ENCODE measurements at regions not wholly inside any gene's neighbourhood (a gene's known extent, or its start where the extent isn't known, plus 50 kb on each side); places are given as distances from the start of the nearest gene placed in this dataset.
"Not testable (repeated sequence)": the region's sequence is repeated elsewhere in the genome, so short reads cannot be mapped to it uniquely, and the experiment has no call there.

GRCh38 chr2:56025469-56026193 lies 102.0 kb upstream of the EFEMP1 start:
- no peak for DNase-seq

DNA sequence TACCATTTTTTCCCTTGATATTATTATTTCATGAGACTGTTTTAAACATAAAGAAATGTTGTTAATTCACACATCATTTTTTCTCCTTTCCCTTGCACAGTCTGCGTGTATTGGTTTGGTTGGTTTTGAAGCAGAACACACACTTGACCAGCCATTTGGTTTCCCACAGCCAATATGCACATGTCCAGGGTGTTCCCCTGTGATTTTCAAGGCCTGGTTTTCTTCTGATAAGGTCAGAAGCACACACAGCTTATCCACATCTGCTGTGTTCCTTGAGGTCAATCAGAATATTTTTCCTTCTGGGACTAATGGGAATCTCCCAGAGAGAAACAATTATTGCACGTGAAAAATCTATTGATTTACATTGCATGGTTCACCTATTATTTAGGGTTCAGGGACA lies 103.2 kb upstream of the EFEMP1 start:
- no peak for DNase-seq

- no peak for DNase-seq
Measured at GRCh38 chr2:56030062-56030461, 106.5 kb upstream of the EFEMP1 start.

- DNase-seq, result no peak
Measured at GRCh38 chr2:56030901-56031300, 107.3 kb upstream of the EFEMP1 start.

DNA sequence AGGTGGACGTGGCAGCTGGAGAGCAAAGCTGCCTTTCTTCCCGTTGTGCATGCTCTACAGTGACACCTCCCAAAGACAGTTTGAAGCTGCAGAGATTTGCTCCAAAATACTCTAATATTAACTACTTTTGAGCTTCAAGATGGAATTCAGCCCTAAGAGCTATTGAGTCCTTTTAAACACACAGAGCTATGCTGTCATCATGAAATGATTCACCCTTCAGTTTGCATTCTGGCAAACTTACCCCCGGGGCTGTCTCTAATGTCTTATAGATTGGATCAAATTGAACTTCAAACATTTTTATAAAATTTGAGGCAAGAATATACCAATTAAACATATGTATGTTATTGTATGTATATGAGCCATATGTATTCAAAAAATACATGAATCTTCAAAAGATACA lies 110.7 kb upstream of the EFEMP1 start:
- DNase-seq, result no peak

DNA sequence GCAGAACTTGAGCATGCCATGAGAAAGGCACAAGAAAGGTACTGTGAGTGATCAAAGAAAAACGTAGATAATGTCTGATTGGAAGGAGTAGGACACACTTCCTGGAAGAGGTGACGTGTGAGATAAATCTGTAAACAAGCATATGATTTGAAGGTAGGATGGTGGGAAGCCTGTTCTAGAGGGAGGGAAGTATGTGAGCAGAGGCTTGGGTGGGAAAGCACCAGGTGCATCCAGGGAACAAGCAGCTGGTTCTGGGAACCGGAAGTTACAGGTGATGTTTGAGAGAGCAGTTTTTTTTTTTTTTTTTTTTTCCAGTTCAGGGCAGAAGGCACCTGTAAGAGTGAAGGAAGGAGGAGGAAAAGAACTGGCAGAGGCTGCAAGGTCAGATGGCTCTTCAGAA lies 116.6 kb upstream of the EFEMP1 start:
- no peak for DNase-seq

GRCh38 chr2:56040834-56041233 lies 117.3 kb upstream of the EFEMP1 start:
- no peak for DNase-seq

DNA sequence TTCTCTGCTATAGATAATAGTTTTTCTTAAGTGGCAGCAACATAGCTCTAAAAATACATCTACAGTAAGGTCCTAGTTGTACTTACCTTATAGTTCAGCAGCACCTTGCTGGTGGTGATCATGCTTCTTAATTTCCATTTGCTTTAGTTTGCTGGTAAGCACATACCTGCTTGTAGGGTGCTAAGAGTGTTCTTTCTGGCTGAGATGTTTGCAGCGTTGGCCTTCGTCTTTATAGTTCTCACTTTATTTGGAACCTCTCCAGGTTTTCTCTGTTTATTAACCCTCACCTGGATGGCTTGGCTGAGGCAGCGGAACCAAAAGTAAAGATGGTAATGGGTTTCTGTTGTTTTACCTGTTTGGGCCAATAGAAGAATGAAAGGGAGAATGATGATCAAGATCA lies 123.6 kb upstream of the EFEMP1 start:
- DNase-seq, result no peak

GRCh38 chr2:56049233-56049845 lies 125.8 kb upstream of the EFEMP1 start:
- DNase-seq, result no peak

- no peak for DNase-seq
Measured at GRCh38 chr2:56053679-56054078, 130.1 kb upstream of the EFEMP1 start.

DNA sequence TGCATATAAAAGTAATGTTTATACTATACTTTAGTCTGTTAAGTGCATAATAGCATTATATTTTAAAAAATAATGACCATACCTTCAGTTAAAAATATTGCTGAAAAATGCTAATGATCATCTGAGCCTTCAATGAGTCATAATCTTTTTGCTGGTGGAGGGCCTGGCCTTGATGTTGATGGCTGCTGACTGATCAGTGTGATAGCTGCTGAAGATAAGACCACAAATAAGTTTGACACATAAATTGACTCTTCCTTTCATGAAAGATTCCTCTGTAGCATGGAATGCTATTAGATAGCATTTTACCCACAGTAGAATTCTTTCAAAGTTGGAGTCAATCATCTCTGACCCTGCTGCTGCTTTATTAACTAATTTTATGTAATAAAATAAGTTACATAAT lies 128.4 kb upstream of the CCDC85A start:
- DNase-seq, result no peak

GRCh38 chr2:56061327-56061726 lies 122.5 kb upstream of the CCDC85A start:
- not testable (repeated sequence) for DNase-seq

DNA sequence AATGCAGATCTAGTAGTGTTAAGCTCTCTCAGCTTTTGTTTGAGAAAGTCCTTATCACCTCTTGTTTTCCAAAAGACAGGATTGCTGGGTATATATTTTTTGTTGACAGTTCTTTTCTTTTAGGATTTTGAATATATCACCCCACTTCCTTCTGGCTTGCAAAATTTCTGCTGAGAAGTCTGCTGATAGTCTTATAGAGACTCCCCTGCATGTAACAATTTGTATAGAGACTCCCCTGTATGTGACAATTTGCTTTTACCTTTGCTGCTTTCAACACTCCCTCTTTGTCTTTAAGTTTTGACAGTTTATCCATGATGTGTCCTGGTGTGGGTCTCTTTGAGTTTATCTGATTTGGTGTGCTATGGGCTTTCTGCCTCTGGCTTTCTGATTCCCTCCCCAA lies 115.0 kb upstream of the CCDC85A start:
- DNase-seq, result no peak

GRCh38 chr2:56077359-56077915 lies 106.4 kb upstream of the CCDC85A start:
- DNase-seq, result peak; percentile 8

DNA sequence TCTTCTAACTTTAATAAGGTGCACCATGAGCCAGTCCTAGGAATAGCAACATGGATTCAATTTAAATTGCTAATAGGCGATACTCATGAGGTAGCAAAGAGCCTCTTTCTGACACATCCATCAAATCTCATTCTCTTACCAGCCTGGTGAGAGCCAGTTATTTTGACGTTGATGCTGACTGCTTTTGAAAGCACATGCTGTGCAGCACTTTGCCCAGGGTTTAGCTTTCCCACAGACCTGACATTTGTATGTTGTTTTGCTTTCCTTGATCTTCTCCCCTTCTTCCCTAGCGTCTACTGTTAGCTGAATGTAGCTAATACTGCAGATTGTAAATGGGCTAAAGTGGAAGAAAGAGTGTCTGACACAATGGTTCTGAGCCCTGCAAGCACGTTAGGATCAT lies 101.1 kb upstream of the CCDC85A start:
- DNase-seq, result no peak

DNA sequence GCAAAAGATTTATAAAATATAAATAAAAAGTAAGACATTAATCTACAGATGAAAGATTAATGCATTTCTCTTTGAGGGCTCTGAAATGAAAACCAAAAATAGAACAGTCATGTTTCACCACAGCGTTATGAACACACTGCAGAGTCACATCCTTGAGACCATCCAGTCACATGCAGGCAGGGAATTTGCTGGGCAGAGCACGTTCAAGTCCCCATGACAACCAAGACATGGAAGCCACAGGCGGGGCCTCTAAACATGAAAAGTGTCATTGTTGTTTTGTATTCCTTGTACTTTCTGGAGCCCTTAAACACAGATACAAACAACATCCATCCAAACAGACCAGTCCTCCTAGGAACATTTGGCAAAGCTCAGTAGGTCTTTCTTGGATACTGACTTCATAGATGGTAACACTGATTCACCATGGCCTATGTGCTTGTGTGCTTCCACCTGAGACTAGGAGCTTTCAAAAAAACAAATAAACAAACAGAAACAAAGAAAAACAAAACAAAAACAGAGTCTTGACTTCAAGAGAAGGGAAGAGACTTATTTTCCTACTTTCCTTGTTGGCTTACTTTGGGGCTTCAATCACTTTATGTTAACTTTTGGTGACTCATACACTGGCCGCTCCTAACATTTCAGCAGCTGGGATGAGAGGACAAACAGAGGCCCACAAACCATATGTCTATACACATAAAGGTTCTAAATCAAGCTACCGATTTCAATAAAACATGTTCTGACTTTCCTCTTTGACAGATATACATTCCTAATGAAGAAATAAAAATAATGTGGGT lies 99.5 kb upstream of the CCDC85A start:
- no peak for DNase-seq

- no peak for DNase-seq
Measured at GRCh38 chr2:56086336-56086735, 97.5 kb upstream of the CCDC85A start.

- DNase-seq, result no peak
Measured at GRCh38 chr2:56088411-56088810, 95.4 kb upstream of the CCDC85A start.

GRCh38 chr2:56089931-56090330 lies 93.9 kb upstream of the CCDC85A start:
- DNase-seq, result no peak

DNA sequence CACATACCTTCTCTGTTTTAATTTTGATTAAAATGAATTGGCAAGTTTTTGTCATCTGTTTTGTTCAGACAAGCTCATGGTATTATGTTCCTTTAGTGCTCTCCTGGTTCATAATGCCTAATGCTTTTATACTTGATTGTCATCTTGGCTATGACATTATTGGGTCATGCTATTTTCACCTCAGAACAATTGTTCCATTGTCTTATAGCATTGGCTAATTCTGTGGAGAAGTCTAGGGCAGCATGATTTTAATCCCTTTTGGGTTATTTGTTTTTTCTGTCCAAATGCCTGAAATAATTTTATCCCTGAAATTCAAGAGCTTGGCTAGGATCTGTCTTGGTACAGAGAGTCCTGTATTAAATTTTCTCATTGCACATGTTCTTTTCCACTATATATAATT lies 83.8 kb upstream of the CCDC85A start:
- DNase-seq, result no peak

GRCh38 chr2:56100791-56101312 lies 82.9 kb upstream of the CCDC85A start:
- no peak for DNase-seq

- no peak for DNase-seq
Measured at GRCh38 chr2:56102098-56102497, 81.7 kb upstream of the CCDC85A start.

DNA sequence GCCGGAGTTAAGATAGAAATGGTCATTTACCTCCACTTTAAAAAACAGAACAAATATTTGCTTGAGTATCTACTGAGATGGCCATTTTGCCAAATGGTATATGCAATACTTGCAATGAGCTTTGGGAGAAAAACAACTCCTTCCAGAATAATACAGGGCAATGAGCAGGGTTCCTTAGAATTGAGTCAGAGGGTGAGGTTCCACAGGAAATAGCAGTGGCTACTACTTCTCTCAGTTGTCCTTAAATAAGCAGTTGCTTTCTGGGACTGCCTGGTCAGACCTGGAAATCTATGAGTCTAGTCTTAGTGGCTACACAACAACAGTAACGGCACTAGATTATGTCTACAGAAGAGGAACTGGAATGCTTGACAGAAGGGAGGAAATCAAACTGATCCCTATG lies 80.9 kb upstream of the CCDC85A start:
- no peak for DNase-seq

- DNase-seq, result no peak
Measured at GRCh38 chr2:56104962-56105361, 78.8 kb upstream of the CCDC85A start.

Measured in NCI-H1436 treated with DMSO at 0.1 percent for 48 hours (cell line).